HFFc6 (cell line): ENCODE measurements at regions not wholly inside any gene's neighbourhood (a gene's known extent, or its start where the extent isn't known, plus 50 kb on each side); places are given as distances from the start of the nearest gene placed in this dataset.

Experiments
- DNase-seq: peaks from one replicate; pipeline ENCODE4 v3.0.0-alpha.2; 2018
- H3K27ac Mint-ChIP-seq: 2 replicates; pipeline ENCODE4 v1.8.0; 2020; ENCODE audit warnings: mild to moderate bottlenecking, mixed read lengths
- H3K27me3 Mint-ChIP-seq: 2 replicates; pipeline ENCODE4 v1.8.0; 2021; ENCODE audit warnings: mild to moderate bottlenecking, moderate library complexity, mixed read lengths; ENCODE audit not compliant: insufficient read depth
- H3K36me3 Mint-ChIP-seq: 2 replicates; pipeline ENCODE4 v1.8.0; 2021; ENCODE audit warnings: low read depth, mixed read lengths
- H3K4me1 Mint-ChIP-seq: 2 replicates; pipeline ENCODE4 v1.8.0; 2020; ENCODE audit warnings: low read depth, mixed read lengths
- H3K4me3 Mint-ChIP-seq: 2 replicates; pipeline ENCODE4 v1.8.0; 2020; ENCODE audit warnings: mild to moderate bottlenecking, moderate library complexity, mixed read lengths
- H3K9me3 Mint-ChIP-seq: 2 replicates; pipeline ENCODE4 v1.8.0; 2020; ENCODE audit warnings: mild to moderate bottlenecking, mixed read lengths
- TF ChIP-seq, protein P1 (sequence below): fragments of 200-600 bp; sonication (generic); IDR thresholded peaks from 2 replicates; pipeline ENCODE4 v1.5.0; 2021; ENCODE audit warnings: antibody characterized with exemption, mild to moderate bottlenecking

DNA sequence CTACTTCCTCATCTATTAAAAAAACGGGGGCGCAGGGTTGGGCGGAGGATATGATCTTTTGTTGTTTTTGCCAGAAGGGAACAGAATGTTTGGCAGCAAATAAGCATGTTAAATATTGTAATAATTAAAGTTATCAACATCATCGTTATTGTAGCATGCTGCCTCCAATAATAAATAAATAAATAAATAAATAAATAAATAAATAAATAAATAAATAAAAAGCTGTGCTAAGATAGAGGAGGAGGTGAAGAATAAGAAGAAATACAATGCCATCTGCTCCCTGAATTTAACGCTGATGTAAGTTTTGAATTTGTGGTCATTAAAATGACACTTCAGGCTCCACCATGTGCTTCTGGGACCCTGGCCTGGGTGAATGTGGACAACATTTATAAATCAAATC is 508.0 kb upstream of the TNC start:
- H3K36me3 Mint-ChIP-seq = peaks cover 21% of the 10 kb centered on the region
- no peak for DNase-seq
- peaks cover 16% of the 10 kb centered on the region for H3K9me3 Mint-ChIP-seq
- no peak overlapping the region for H3K27ac Mint-ChIP-seq
- no peak overlapping the region for H3K4me3 Mint-ChIP-seq
- no peaks in the 10 kb centered on the region; the same call in 1 of the 2 replicates for H3K27me3 Mint-ChIP-seq
- H3K4me1 Mint-ChIP-seq = peaks cover 43% of the 10 kb centered on the region
- TF ChIP-seq, protein P1, sequence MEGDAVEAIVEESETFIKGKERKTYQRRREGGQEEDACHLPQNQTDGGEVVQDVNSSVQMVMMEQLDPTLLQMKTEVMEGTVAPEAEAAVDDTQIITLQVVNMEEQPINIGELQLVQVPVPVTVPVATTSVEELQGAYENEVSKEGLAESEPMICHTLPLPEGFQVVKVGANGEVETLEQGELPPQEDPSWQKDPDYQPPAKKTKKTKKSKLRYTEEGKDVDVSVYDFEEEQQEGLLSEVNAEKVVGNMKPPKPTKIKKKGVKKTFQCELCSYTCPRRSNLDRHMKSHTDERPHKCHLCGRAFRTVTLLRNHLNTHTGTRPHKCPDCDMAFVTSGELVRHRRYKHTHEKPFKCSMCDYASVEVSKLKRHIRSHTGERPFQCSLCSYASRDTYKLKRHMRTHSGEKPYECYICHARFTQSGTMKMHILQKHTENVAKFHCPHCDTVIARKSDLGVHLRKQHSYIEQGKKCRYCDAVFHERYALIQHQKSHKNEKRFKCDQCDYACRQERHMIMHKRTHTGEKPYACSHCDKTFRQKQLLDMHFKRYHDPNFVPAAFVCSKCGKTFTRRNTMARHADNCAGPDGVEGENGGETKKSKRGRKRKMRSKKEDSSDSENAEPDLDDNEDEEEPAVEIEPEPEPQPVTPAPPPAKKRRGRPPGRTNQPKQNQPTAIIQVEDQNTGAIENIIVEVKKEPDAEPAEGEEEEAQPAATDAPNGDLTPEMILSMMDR = no peak

DNA sequence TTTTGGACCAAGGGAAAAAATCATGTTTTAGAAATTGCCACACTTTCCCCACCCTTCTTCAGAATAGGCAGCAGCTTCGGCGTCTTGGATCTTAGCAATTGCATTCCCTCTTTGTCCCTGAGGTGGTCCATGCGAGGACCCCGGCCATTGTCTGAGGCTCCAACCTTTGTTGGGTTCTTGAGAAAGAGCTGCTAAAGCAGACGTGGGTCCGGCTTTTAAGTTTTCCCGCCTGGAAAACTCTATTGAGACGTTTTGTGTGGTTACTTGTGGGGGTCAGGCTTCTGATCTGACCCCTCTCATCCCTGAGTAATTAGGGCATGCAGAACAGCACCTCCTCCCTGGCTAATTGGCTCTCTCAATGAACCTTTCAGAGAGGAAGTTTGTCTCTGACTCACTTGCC is 509.6 kb upstream of the TNC start:
- Mint-ChIP-seq H3K4me3 (no peak overlapping the region), H3K27me3 (no peaks in the 10 kb centered on the region), H3K4me1 (peaks cover 42% of the 10 kb centered on the region), H3K9me3 (peaks cover under 1% of the 10 kb centered on the region), H3K27ac (no peak overlapping the region), H3K36me3 (peaks cover 6% of the 10 kb centered on the region)
- TF ChIP-seq, protein P1 = no peak
- no peak for DNase-seq

DNA sequence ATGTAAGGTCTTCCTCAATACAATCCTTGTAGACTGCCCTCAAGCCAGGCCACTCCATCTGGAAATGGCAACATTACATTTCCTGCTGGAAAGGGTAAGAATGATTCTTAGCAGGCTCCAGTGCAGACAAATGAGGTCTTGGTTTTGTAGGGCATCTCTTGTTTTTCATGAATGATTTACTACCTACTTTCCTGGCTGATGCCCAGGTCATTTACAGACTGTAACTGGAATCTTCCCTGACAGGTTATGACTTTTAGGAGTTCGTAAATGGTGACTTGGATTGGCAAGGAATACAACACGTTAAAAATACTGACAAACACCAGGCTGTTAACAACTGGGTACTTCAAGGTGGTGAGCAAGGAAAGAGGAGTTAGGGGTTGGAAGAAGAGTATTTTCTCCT is 510.5 kb upstream of the TNC start:
- Mint-ChIP-seq H3K9me3 (no peaks in the 10 kb centered on the region), H3K4me3 (no peak overlapping the region), H3K27me3 (no peaks in the 10 kb centered on the region), H3K4me1 (peaks cover 51% of the 10 kb centered on the region), H3K36me3 (0 out of 2 replicates have a peak, but pooled peaks cover 5% of the 10 kb centered on the region), H3K27ac (no peak overlapping the region)
- TF ChIP-seq, protein P1 = no peak
- DNase-seq = no peak

DNA sequence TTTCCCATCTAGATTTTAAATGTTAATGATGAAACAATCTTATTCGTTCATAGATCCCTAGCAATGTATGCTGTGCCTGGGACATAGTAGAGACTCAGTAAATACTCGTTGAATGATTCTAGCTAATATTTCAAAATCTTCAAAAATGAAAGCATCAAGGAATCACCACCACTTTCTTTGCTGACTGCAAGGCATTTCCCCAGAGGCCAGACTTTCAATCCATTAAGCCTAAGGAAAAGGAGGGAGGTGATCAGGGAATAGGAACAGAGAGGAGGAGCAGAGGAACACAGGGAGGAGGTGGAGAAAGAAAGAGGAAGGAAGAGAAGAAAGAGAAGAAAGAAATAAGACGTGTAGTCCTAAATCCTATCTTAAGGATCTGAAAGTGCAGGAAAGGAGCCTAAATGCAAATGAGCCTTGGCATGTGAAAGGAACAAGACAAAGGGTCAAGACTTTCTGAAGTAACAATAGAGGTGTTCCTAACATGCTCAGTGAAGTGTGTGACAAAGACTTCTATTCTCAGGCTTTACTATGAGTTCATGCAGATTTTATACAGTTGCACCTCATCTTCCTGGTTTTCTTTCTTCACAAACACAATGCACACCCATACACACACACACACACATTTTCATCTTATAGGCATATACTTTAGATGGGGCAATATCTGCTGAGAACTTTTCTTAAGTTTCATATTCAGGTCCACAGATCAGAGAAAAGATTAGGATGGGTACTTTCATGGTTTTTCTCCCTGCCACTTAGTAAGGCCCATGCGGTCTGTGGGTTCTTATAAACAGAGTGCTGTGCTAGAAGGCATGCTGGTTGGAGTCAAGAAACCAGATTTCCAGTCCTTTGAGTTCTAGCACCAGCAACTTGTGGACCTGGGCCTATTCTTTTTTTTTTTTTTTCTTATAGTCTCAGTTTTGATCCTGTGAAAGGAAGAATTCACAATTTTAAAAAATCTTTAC is 512.2 kb upstream of the TNC start:
- Mint-ChIP-seq H3K4me1 (peaks cover 53% of the 10 kb centered on the region), H3K36me3 (0 out of 2 replicates have a peak, but pooled peaks cover 5% of the 10 kb centered on the region), H3K4me3 (no peak overlapping the region), H3K27me3 (no peaks in the 10 kb centered on the region), H3K27ac (no peak overlapping the region; the same call in 1 of the 2 replicates), H3K9me3 (no peaks in the 10 kb centered on the region)
- TF ChIP-seq, protein P1 = no peak
- no peak for DNase-seq

DNA sequence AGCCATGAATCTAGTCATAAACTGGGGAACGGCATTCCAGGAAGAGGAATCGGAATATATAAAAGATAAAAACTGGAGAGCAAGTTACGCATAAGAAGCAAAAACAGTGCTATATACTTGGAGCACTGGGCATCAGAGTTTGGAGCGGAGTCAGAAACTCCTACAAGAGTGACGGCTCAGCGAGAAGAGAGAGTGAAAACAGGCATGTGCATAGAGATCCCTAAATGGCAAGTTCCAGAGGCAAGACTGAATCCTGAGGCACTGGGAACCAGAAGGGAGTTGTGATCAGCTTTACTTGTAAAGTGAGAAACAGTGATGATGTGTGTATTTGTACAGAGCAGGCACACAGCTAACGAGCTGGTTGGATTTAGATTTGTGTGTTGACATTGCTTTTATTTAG is 514.4 kb upstream of the TNC start:
- H3K4me3 Mint-ChIP-seq = no peak overlapping the region
- TF ChIP-seq, protein P1 = no peak
- peaks cover 52% of the 10 kb centered on the region for H3K4me1 Mint-ChIP-seq
- no peak overlapping the region for H3K27ac Mint-ChIP-seq
- H3K36me3 Mint-ChIP-seq = no peaks in the 10 kb centered on the region
- no peak for DNase-seq
- no peaks in the 10 kb centered on the region for H3K9me3 Mint-ChIP-seq
- H3K27me3 Mint-ChIP-seq = no peaks in the 10 kb centered on the region
